K562 (cell line): ENCODE measurements at regions not wholly inside any gene's neighbourhood (a gene's known extent, or its start where the extent isn't known, plus 50 kb on each side); places are given as distances from the start of the nearest gene placed in this dataset.

Experiments used
- ATAC-seq: fragments of 200-7000 bp; cut with Tn5 transposase; 3 replicates; pipeline ENCODE4 v1.9.1; 2020; ENCODE audit warnings: moderate library complexity
- BruUV-seq: library from RNA; stranded (reverse); fragments of 400-500 nt; replicated peaks from 2 replicates; lab custom pipeline; 2021; lab: Mats Ljungman, UMichigan
- CTCF ChIA-PET: fragments of 300-600 bp; formaldehyde crosslinking; extraction: SDS; loops from one replicate; lab custom pipeline; 2021; ENCODE audit warnings: low intra/inter-chr PET ratio; lab: Yijun Ruan, JAX
- POLR2A ChIA-PET: fragments of 300-600, 350-650 bp; sonication (Branson Sonifier 250); formaldehyde crosslinking; extraction: SDS; loops from one replicate; lab custom pipeline; 2021; ENCODE audit warnings: antibody characterized with exemption, inconsistent platforms; lab: Yijun Ruan, JAX
- DNase-seq, 4 experiments: peaks; one replicate each; pipeline versions ENCODE4 v3.0.0 to v3.0.0-alpha.2; 2011 to 2018; ENCODE audit warnings: low spot score in 3 of 4, mixed read lengths in 3 of 4; ENCODE audit errors: extremely low read depth in 1 of 4
- FAIRE-seq: peaks from 2 replicates; lab custom pipeline; 2011; peaks lifted over from hg19 to GRCh38; lab: Jason Lieb, UNC
- H2AFZ ChIP-seq: 2 replicates; pipeline ENCODE4 v1.6.0; 2011; ENCODE audit warnings: low read depth, low read length, control low read depth, inconsistent platforms
- H3K27ac ChIP-seq: fragments of 200-600 bp; 3 replicates; pipeline ENCODE4 v1.8.0; 2011; ENCODE audit warnings: low read depth, mild to moderate bottlenecking, control low read depth, inconsistent platforms, low read length, moderate library complexity, mixed read lengths; ENCODE audit errors: extremely low read depth
- H3K27me3 ChIP-seq, 2 experiments: fragments of 300-600 bp in 1 of 2; 2 replicates in 1 of 2; 3 replicates in 1 of 2; pipeline versions ENCODE4 v1.6.0 to v1.8.0; 2011; ENCODE audit warnings: inconsistent platforms in 2 of 2, low read length in 2 of 2, mild to moderate bottlenecking in 1 of 2, mixed read lengths in 1 of 2, moderate library complexity in 1 of 2; ENCODE audit not compliant: control insufficient read depth in 2 of 2, insufficient read depth in 2 of 2
- H3K36me3 ChIP-seq: fragments of 300-600 bp; 3 replicates; pipeline ENCODE4 v1.8.0; 2011; ENCODE audit warnings: mild to moderate bottlenecking, low read length, inconsistent platforms; ENCODE audit not compliant: control insufficient read depth, insufficient read depth
- H3K4me1 ChIP-seq, 2 experiments: fragments of 200-600 bp in 1 of 2; replicated peaks in 1 of 2; 2 replicates in 1 of 2; 3 replicates in 1 of 2; pipeline versions ENCODE4 v1.5.1 to v1.8.0; 2011; ENCODE audit warnings: inconsistent platforms in 2 of 2, low read length in 2 of 2, mild to moderate bottlenecking in 1 of 2, mixed read lengths in 1 of 2, moderate library complexity in 1 of 2; ENCODE audit not compliant: control insufficient read depth in 2 of 2, insufficient read depth in 2 of 2
- H3K4me2 ChIP-seq: 2 replicates; pipeline ENCODE4 v1.6.1; 2011; ENCODE audit warnings: low read length, control low read depth, inconsistent platforms, mixed read lengths; ENCODE audit not compliant: insufficient read depth
- H3K4me3 ChIP-seq: fragments of 200-600 bp; sonication (generic), shearing (Covaris generic); 2 replicates; pipeline ENCODE4 v1.5.1; 2016; ENCODE audit warnings: control low read depth, inconsistent platforms
- H3K79me2 ChIP-seq: fragments of 200-600 bp; 3 replicates; pipeline ENCODE4 v1.8.0; 2011; ENCODE audit warnings: low read length, inconsistent platforms; ENCODE audit not compliant: control insufficient read depth, insufficient read depth
- H3K9ac ChIP-seq, 2 experiments: 2 replicates each; pipeline versions ENCODE4 v1.6.0 to v1.6.1; 2011; ENCODE audit warnings: low read depth in 2 of 2, low read length in 2 of 2, control low read depth in 1 of 2, inconsistent platforms in 1 of 2, mild to moderate bottlenecking in 1 of 2, mixed read lengths in 1 of 2; ENCODE audit not compliant: insufficient read depth in 1 of 2
- H3K9me1 ChIP-seq: one replicate; pipeline ENCODE4 v1.6.0; 2011; ENCODE audit warnings: inconsistent platforms, mild to moderate bottlenecking, low read length, moderate library complexity; ENCODE audit not compliant: control insufficient read depth, insufficient read depth
- H3K9me3 ChIP-seq: replicated peaks from 2 replicates; pipeline ENCODE4 v1.5.1; 2011; ENCODE audit warnings: low read depth, low read length, inconsistent platforms; ENCODE audit not compliant: control insufficient read depth, insufficient read depth
- H4K20me1 ChIP-seq: replicated peaks from 2 replicates; pipeline ENCODE4 v1.6.1; 2011; ENCODE audit warnings: low read length, inconsistent platforms, mixed read lengths; ENCODE audit not compliant: control insufficient read depth, insufficient read depth
- CAMTA2 ChIP-seq: fragments of 250-450 bp; sonication (Bioruptor Pico); conservative IDR thresholded peaks from 2 replicates; pipeline ENCODE4 v1.5.1; 2022
- FOXK2 ChIP-seq, 2 experiments: fragments of 450-650 bp; IDR thresholded peaks in 1 of 2; conservative IDR thresholded peaks in 1 of 2; 2 replicates each; pipeline ENCODE4 v1.6.1; 2016; ENCODE audit warnings: low read depth in 2 of 2, mild to moderate bottlenecking in 1 of 2
- PHTF2 ChIP-seq: fragments of 250-450 bp; sonication (Bioruptor Pico); IDR thresholded peaks from 2 replicates; pipeline ENCODE4 v1.5.0; 2021; ENCODE audit warnings: mild to moderate bottlenecking
- RBM22 ChIP-seq: fragments of 200-400 bp; formaldehyde crosslinking; IDR thresholded peaks from 2 replicates; pipeline ENCODE4 v1.6.1; 2018; ENCODE audit warnings: low read length, low read depth; ENCODE audit not compliant: poor library complexity, severe bottlenecking
- SREBF2 ChIP-seq: sonication (generic); formaldehyde crosslinking; IDR thresholded peaks from 2 replicates; pipeline ENCODE4 v1.4.0; 2020; ENCODE audit warnings: mild to moderate bottlenecking, missing genetic modification reagents
- TCFL5 ChIP-seq: fragments of 250-450 bp; sonication (Bioruptor Pico); conservative IDR thresholded peaks from 2 replicates; pipeline ENCODE4 v1.6.1; 2021; ENCODE audit warnings: mild to moderate bottlenecking, moderate library complexity, matching md5 sums
- ZC3H11A ChIP-seq: IDR thresholded peaks from 2 replicates; pipeline ENCODE4 v1.6.1; 2012; ENCODE audit warnings: low read depth, low read length, improper control_type of control experiment
- ZKSCAN8 ChIP-seq: fragments of 200-800 bp; sonication (Bioruptor generic); IDR thresholded peaks from 2 replicates; pipeline ENCODE4 v1.6.1; 2016; ENCODE audit warnings: missing genetic modification characterization, missing compliant biosample characterization
- ZNF23 ChIP-seq: fragments of 250-450 bp; sonication (Bioruptor Pico); IDR thresholded peaks from 2 replicates; pipeline ENCODE4 v1.4.0; 2020; ENCODE audit warnings: mild to moderate bottlenecking
- WGBS: fragments of 100-300 bp; shearing (Covaris generic); methylation state at CpG from one replicate; pipeline ENCODE4 v1.1.6; 2016; ENCODE audit warnings: low coverage, mixed read lengths; ENCODE audit not compliant: insufficient coverage; ENCODE audit errors: missing lambda C conversion rate; 5-methylcytosine and 5-hydroxymethylcytosine counted together
- in situ Hi-C: fragments of 300-500 bp; cut with MboI; formaldehyde crosslinking; loops from 4 replicates; pipeline ENCODE4 v1.15.0; 2018; ENCODE audit warnings: inconsistent platforms, mixed read lengths
- intact Hi-C: fragments of 100-400 bp; cut with micrococcal nuclease; formaldehyde crosslinking; loops from 2 replicates; pipeline ENCODE4 v1.14.2; 2022

DNA sequence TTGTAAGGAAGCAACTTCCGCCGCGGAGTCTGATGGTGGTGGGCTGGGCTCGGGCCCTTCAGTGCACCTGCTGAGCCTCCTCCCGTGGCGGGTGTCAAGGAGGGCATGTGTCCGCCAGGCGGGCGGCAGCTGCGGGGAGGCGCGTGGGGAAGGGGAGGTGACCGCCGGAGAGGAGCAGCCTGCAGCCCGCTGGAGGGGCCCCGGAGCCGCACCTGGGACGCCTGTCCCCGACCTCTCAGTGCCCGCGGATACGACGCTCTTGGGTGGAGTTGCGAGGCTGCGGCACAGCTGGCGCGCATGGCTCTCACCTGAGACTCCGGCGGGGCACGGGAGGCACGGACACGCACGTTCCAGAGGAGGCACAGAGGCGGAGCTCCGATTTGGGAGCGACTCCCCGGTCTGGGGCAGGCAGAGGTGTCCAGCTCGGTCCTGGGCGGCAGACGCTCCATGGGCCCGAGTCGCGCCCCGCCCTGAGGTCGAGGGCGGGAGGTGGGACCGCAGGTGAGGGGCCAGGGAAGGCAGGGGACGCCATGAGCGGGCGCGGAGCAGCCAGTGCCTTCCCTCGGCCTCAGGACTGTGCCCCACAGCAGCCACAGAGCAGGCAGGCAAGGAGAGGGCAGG lies 50.2 kb upstream of the PRR20G start:
- ATAC-seq = no peak
- no peak overlapping the region for H3K4me2 ChIP-seq
- H3K9me1 ChIP-seq = no peaks in the 10 kb centered on the region
- H3K27ac ChIP-seq = no peak overlapping the region
- intact Hi-C loops = no loop called here
- WGBS = 14% methylated on average over 15 of the region's 52 CpGs
- ChIA-PET CTCF (no interaction called here), POLR2A (no interaction called here)
- no peak for FAIRE-seq
- no TSS peak for BruUV-seq
- no peak overlapping the region for H3K9ac ChIP-seq
- no peak overlapping the region for H2AFZ ChIP-seq
- H3K9me3 ChIP-seq = no peaks in the 10 kb centered on the region; the same call in 1 of the 2 replicates
- H3K4me3 ChIP-seq = no peak overlapping the region
- H3K4me1 ChIP-seq = no peaks in the 10 kb centered on the region
- H3K27me3 ChIP-seq = no peaks in the 10 kb centered on the region; a peak in 1 of 5 replicates
- H4K20me1 ChIP-seq = no peaks in the 10 kb centered on the region
- no peak for DNase-seq
- in situ Hi-C loops = no loop called here
- H3K36me3 ChIP-seq = no peaks in the 10 kb centered on the region
- H3K79me2 ChIP-seq = no peaks in the 10 kb centered on the region
- TF ChIP-seq CAMTA2 (CRISPR knock-in tag) (no peak), PHTF2 (CRISPR knock-in tag) (no peak), TCFL5 (CRISPR knock-in tag) (no peak), ZKSCAN8 (CRISPR knock-in tag) (no peak), SREBF2 (CRISPR knock-in tag) (no peak), RBM22 (no peak), ZNF23 (CRISPR knock-in tag) (no peak), ZC3H11A (no peak), FOXK2 (conservative IDR thresholded peaks at IDR 0.05 in 1 of 2, IDR thresholded peaks at IDR 0.05 in 1 of 2; ENCODE audit: low read depth in 2 of 2) (no peak)
- TF ChIP-seq, all 486 proteins: peak for 0
